GM19438 (cell line): ENCODE measurements at regions not wholly inside any gene's neighbourhood (a gene's known extent, or its start where the extent isn't known, plus 50 kb on each side); places are given as distances from the start of the nearest gene placed in this dataset.
"Not testable (repeated sequence)": the region's sequence is repeated elsewhere in the genome, so short reads cannot be mapped to it uniquely, and the experiment has no call there.

Source experiments
- ATAC-seq: cut with Tn5 transposase; IDR thresholded peaks from one replicate; pipeline ENCODE4 v1.9.1; 2021; ENCODE audit warnings: low read depth; ENCODE audit not compliant: unreplicated experiment

GRCh38 chr3:177447938-177448337 is 250.7 kb upstream of the TBL1XR1 start:
- ATAC-seq = no peak

GRCh38 chr3:177448987-177449359 is 251.7 kb upstream of the TBL1XR1 start:
- peak; percentile 27 for ATAC-seq

- ATAC-seq = peak; percentile 95
These were observed 252.2 kb upstream of the TBL1XR1 start for GRCh38 chr3:177449360-177450006.

GRCh38 chr3:177451301-177451750 is 254.0 kb upstream of the TBL1XR1 start:
- no peak for ATAC-seq

GRCh38 chr3:177451864-177452830 is 254.9 kb upstream of the TBL1XR1 start:
- no peak for ATAC-seq

DNA sequence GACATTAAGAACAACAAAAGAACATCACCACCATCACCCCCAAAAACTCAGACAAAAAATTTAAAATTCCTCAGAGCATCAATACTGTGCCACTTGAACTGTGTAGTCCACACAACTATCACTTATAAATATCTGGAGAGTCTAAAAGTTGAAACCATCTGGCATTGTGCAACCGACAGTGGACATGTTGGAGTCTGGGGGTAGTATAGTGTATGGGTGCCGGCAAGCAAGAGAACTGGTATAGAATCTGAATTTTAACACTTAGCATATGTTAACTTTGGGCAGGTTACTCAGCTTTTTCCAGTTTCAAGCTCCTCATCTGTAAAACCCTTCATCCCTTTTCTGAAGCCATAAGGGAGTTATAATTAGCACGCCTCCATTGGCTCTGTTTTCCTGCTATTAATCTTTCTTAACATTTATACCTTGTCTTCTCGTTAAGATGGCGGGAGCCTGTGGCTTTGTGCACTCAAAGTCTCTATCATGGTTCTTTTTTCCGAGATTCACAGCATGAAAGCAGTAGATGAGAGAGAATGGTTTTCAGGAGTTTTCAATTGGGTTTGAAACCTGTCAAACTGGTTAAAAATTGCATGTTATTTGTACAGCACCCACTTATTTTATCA is 255.7 kb upstream of the TBL1XR1 start:
- no peak for ATAC-seq

DNA sequence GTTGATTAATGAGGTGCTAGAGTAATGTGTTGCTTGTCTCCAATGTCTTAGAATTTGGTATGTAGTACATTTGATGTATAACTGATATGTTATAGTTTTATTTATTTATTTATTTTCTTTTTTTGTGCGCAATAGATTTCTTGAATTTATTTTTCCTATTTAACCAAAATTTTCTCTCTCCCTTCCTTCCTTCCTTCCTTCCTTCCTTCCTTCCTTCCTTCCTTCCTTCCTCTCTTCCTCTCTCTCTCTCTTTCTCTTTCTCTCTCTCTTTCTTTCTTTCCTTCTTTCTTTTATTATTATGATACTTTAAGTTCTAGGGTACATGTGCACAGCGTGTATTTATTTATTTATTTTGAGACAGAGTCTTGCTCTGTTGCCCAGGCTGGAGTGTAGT is 256.2 kb upstream of the TBL1XR1 start:
- ATAC-seq = no peak

GRCh38 chr3:177457204-177457603 is 259.9 kb upstream of the TBL1XR1 start:
- not testable (repeated sequence) for ATAC-seq

GRCh38 chr3:177459401-177459800 is 262.1 kb upstream of the TBL1XR1 start:
- no peak for ATAC-seq

GRCh38 chr3:177460047-177460446 is 262.8 kb upstream of the TBL1XR1 start:
- ATAC-seq = no peak

- no peak for ATAC-seq
These were observed 264.5 kb upstream of the TBL1XR1 start for GRCh38 chr3:177461765-177462164.

- not testable (repeated sequence) for ATAC-seq
These were observed 266.1 kb upstream of the TBL1XR1 start for GRCh38 chr3:177463341-177463740.

DNA sequence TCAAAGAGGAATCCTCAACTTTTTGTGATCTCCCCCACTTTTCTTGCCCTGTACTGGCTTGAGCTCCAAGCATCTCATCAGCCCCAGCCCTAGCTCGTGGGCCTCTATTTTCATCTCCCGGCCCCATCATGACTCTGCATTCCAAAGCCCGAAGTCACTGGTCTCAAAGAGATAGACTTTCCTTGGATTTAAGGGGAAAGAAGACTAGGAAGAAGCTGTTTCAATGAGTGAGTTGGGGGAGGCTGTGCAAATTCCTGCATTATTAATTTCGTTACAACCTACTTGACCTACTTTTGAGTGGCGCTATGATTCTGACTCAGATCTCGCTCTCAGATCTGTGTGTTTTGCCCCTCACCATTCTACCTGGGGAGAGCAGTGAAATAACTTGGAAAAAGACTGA is 266.6 kb upstream of the TBL1XR1 start:
- ATAC-seq = no peak

GRCh38 chr3:177464392-177465256 is 267.3 kb upstream of the TBL1XR1 start:
- no peak for ATAC-seq

DNA sequence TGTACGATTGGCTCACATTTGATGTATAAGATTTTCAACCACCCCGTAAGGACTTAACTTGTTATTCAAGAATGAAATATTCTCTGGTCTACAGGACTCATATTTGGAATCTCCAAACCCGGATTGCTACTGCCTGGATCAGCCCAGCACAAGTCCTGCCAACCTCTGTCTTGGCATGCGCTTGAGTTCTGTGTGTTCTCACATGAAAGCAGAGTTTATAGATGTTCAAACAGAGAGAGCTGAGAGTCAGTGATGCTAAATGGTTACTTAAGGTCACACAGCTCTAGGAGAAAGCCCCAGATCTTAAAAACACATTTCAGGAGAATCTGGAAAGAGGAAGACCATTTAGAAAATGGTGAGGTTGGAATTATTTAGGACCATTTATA is 268.0 kb upstream of the TBL1XR1 start:
- no peak for ATAC-seq

DNA sequence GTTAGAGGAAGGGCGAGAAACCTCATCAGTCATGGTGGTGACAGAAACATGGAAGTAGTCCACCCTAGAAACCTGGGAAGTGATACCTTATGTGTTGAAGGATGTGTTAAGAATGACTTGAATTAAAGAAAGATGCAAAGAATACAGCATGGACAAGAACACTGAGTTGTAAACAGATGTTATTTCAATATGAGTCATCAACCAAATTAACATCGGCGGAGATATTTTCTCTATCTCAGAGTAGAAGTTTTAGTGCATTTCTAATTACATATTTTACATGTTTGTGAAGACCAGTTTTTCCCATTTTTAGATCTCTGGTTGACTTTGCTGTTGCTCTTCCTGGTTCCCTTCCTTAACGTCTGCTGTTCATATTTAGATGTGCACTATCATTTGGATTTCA is 268.8 kb upstream of the TBL1XR1 start:
- no peak for ATAC-seq

DNA sequence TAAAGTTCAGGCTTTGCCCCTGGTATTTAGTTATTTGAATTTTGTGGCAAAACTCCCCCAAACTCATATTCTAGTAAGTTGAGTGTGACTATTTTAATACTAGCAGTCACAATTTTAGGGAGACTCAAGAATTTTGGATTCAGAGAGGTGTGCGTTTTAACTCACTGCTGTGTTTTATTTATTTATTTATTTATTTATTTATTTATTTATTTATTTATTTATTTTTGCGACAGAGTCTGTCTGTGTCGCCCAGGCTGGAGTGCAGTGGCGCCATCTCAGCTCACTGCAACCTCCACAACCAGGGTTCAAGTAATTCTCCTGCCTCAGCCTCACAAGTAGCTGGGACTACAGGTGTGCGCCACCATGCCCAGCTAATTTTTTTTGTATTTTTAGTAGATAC is 269.3 kb upstream of the TBL1XR1 start:
- not testable (repeated sequence) for ATAC-seq

GRCh38 chr3:177467247-177467985 is 270.1 kb upstream of the TBL1XR1 start:
- ATAC-seq = no peak

DNA sequence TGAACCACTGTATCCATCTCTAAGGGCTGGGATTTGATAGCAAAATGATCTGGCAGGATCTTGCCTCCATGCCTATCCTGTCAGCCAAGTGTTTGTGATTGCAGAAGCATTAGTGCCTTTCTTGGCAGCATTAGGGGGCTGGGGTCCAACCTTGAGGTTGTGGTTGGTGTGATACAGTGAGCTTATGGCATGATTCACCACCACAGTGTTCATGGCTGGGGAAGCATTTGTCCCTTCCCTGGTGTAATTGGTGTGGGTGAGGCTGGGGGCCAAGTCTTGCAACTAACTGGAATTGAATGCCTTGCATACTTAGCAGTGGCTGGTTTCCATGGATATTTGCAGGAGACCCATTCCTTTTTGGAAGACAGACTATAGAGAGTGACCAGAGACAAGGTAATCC is 271.0 kb upstream of the TBL1XR1 start:
- ATAC-seq = no peak

DNA sequence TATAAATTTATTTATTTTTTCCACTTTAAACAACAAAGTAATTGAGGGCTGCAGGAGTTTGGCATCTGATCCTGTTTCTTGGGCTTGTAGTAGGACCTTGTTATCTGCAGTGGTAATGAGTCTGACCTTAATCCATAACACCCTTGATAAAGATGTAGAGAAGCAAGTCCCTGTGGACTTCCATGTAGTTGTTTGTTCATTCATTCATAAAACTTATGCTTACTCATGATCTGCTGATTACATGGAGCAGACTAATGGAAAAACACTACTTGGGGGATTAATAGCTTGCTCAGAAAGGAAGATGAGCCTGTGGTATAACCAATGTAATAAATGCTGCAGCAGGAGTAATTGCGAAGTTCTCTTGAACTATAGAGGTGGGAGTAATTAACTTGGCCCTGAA is 271.5 kb upstream of the TBL1XR1 start:
- ATAC-seq = no peak
